HG02571 (cell line): ENCODE measurements at regions not wholly inside any gene's neighbourhood (a gene's known extent, or its start where the extent isn't known, plus 50 kb on each side); places are given as distances from the start of the nearest gene placed in this dataset.

Experiments used
- ATAC-seq: cut with Tn5 transposase; IDR thresholded peaks from one replicate; pipeline ENCODE4 v1.9.1; 2021; ENCODE audit warnings: mild to moderate bottlenecking, moderate library complexity; ENCODE audit not compliant: unreplicated experiment

DNA sequence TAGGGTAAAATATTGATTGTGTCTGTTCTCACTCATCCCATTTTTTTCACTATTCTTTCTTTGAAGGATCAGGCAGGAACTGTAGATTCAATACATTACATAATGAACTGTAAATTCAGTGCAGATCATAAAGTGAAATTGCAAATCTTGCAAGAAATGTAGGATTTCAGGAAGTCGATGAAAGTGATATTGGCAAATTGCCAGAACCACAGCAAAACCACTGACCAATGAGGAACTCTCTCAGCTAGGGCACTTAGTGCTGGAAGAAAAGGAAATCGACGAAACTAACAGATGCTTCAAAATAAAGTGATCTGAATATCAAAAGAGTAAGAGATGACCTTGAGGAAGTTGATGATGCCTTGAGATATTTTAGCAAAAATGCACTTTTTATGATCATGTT, 157.6 kb downstream of the AACS start:
- no peak for ATAC-seq

DNA sequence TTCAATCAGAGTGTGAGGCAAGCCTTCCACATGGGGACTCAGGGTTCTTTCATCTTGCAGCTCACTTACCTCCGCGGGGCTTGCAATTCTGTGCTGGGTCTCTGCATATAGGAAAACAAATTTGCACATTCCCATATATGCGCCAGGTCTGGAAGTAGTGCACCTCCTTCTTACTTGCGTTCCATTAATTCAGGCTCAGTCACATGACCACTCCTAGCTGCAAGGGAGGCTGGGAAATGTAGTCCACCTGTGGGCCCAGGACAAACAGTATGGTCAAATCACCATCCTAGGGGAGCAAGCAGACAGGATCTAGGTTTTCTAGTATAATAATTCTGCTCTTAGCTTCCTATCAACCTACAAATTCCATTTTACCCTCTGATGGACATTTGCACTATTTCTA, 160.4 kb downstream of the AACS start:
- ATAC-seq: no peak

DNA sequence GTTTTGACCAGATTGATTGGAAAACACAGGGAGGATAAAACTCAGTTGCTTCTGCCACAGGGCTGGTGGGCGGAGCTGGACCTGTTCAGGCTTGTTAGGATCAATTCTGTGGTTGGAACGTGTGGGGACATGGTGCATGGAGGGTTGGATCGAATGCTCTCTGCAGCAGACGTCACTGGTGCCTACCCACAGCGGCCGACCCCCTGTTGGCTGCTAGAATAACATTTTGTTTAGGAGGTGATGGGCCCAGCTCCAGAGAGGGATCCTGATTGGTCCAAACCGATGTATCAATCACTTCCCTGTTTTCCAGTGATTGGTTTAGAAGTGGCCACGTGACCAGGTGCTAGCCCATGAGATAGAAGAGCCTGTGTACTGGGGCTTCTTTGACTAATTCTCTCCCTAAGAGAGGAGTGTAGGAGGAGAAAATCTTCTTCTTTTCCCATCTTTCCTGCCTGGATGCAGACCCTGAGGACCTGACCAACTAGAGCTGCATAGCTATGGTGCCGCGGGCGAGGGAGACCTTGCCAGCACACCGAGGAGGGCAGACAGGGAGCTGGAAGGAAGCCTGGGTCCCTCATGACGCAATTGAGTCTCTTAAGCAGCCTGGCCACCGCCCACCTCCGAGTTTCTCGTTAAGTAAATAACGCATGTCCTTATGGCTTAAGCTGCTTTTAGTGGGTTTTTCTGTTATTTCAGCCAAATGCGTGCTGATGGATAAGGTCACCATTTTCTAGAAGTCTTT, 163.5 kb downstream of the AACS start:
- no peak for ATAC-seq

- no peak for ATAC-seq
Measured at GRCh38 chr12:125229878-125230530, 164.8 kb downstream of the AACS start.

GRCh38 chr12:125233319-125233718, 168.1 kb downstream of the AACS start:
- no peak for ATAC-seq

DNA sequence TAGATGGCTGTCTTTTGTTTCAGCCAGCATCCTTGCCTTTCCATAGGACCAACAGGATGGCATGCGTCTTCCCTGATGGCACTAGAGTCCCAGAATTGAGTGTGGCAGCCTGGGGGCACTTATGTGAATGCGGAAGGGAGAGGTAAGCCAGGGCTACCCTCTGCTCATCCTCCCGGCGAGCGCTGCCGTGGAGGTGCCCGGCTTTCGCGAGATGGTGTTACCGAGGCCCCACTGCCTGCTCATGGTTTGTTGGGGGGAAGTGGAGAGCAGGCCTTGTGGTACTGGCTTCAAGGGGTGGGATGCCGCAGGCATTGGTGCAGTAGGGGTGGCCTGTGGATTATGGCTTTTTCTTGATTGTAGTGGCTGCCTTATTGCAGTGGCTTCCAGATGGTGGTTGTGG, 174.3 kb downstream of the AACS start:
- ATAC-seq: no peak

GRCh38 chr12:125240717-125241116, 175.5 kb downstream of the AACS start:
- ATAC-seq: no peak

GRCh38 chr12:125243811-125244210, 178.6 kb downstream of the AACS start:
- no peak for ATAC-seq

DNA sequence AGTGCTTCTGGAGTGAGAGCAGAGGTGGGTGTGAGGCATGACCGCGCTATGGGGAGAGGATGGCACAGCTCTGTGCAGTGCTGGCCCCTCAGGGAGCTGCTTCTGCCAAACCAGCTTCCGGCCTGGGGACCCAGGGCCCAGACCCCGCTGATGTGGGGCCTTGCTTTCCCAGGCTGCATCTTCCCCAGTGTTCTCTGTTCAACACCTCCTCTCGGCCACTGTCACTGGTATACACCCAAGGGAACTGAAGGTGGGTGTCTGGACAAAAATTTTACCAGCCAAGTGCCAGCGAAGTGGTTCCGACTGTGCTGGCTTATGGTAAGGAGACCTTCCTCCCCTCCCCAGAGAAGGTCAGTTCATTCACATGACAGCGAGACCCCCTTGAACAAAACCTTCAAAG, 179.1 kb downstream of the AACS start:
- no peak for ATAC-seq

DNA sequence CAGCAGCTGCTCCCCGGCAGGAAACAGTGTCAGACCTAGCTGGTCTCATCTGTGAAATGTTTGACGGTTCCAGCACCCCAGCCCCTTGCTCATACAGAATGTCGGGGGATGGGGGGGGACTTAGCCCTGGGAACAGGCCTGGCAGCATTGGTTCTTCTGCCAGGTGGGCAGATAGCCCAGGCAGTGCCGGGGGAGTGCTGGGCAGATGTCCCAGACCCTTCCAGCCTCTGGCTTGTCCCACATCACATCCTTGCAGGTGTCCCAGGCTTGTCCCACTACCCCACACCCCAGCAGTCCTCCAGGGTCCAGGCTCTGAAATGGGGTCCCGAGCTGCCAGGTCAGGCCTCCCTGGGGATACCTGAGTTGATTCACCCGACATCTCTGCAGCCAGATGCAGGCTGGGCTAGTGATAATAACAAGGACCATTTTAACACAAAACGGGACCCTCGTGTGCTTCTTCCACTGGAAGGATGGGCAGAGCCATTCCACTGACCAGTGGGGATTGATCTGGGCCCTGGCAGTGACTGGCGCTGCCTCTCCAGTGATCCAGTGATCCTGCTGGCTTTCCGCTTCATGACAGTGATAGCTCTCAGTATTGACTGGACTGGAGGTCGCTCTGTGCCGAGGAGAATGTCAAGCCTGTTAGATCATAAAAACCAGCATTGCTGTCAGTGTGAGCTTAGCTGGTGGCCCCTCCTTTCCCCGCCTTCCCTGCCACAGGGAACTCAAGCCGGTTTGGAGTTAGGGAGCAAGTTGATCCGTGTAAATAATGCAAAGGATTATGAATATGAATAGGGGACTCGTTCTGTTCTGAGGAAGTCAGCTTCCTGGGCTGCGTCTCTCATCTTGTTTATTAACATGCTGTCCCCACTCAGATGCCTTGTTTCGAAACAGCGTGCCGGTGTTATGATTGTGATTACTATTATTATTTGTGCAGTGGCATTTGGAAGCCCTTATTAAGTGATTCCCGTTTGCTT, 180.6 kb downstream of the AACS start:
- ATAC-seq: no peak

- ATAC-seq: no peak
Measured at GRCh38 chr12:125247477-125247876, 182.2 kb downstream of the AACS start.

DNA sequence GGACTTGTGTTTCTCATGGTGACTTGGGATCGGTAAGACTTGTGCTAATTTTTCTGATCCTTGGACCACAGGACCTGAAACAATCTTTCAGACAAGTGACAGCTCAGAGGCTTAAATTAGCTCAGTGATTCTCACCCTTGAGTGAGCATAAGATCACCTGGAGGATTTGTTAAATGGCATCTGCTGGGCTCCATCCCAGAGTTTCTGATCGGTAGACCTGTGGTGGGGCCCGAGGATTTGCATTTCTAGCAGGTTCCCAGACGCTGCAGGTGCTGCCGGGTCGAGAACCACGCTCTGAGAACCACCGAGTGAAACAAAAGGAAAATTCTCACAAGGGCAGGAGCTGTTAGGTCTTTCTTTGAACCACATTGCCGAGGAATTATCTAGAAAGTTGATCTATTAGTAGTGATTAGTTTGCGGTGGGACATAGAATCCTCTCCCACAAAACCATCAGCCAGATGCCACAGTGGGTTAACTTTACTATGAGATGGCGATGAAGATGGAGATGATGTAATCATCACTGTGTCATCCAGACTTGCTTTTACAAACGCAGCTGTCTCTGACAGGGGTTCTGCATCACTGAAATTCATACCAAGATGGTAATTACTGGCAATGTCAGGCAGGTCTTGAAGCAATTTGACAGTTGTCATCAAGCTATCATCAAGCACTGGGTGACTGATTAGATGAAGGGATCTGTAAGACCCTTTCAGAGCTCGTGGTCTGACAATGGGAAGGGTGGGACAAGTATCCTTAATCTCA, 184.0 kb downstream of the AACS start:
- ATAC-seq: no peak

DNA sequence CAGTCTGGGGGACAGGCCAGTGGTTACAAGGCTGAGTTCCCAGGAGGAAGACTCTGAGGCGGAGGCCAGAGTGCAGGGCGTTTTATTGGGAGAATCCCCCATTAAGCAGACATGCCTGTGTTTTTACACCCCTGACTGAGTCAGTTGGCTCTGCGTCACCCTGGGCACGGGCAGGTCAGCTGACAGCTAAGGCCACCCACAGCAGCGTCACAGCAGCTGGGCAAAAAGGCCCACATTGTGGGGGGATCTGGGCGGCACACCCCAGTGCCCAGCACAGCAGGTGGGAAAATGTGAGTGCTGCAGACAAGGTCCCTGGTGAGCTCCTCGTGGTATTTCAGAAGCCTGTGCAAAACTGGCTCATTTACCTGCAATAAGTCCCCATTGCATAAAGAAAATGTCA, 184.7 kb downstream of the AACS start:
- no peak for ATAC-seq

- ATAC-seq: no peak
Measured at GRCh38 chr12:125254236-125254635, 189.0 kb downstream of the AACS start.

DNA sequence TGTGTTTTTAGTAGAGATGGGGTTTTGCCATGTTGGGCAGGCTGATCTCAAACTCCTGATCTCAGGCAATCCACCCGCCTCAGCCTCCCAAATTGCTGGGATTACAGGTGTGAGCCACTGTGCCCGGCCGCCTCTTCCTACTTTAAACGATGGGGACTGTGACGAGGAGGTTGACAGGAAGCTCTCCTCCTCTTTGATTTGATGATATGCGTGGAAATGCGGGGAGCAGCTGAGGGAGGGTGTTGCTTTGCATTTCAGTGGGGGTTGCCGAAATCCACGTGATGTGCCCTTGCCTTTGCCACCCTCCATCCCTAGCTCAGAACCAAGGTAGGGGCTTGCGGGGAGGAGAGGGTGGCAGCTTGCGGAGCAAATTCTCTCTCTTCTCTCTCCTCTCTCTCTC, 189.6 kb downstream of the AACS start:
- no peak for ATAC-seq

DNA sequence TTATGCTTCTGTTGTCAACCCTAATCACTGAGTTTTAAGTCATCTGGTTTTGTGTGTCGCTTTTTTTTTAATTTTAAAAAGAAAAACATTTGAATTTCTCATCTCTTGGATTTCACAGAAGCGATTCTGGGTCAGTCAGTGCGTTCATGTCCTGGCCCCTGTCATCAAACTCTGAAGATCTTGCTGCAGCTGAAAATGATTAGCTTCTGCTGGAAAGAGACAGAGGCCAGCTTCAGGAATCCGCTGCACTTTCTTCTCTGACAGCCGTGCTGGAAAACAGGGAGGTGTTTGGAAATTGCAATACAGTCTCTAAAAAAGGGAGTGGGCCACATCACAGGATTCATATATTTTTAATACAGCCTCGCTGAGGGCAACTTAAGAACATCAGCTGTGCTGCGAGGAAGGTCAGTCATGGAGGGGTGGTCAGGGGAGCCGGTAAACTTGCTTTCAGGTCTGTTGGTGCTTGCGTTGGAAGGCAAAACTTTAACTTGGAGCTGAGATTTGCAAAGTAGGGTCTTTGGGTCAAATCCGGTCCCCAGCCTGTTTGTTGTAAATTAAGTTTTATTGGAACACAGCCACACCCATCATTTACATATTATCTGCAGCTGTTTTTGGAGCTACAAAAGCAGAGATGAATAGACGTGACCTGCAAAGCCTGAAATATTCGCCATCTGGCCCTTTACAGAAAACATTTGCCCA, 190.8 kb downstream of the AACS start:
- ATAC-seq: no peak

- ATAC-seq: no peak
Measured at GRCh38 chr12:125256634-125256936, 191.3 kb downstream of the AACS start.

- ATAC-seq: no peak
Measured at GRCh38 chr12:125259178-125259867, 194.1 kb downstream of the AACS start.

DNA sequence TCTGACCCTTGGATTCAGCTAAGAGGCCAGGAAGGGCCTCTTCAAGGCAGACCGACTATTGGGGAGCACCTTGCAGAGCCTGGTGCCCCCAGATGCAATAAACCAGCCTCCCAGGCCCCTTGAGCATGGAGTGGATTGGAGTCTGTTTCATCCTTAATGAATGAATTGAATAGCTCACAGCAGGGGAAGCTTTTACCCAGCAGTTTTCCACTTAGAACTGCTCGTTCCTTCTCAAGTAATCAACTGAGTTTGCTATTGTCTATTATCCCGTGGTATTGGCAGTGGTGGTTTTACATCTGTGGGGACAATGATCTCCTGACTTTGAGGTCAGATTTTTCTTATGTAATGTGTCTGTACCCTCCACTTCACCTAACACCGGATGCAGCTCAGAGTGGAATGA, 197.6 kb downstream of the AACS start:
- no peak for ATAC-seq

DNA sequence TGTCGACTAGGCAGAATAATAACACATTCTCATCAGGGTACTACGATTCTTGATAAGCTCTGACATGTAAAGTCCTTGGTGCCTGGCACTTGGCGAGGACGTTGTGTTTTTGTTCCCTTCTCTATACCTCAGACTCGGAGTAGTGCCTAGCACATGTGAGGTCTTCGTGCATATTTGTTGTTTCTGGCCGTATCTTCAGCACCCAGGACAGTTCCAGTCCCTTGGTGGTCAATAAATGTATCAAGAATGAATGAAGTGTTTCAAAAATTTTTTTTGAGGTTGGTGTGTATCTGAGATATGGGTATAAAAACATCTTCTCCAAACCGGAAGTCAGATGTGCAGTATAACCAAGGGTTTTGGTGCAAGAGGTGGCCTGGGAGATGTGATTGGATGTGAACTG, 198.2 kb downstream of the AACS start:
- no peak for ATAC-seq
